Breast epithelium (tissue), 3 donors: ENCODE measurements at regions not wholly inside any gene's neighbourhood (a gene's known extent, or its start where the extent isn't known, plus 50 kb on each side); places are given as distances from the start of the nearest gene placed in this dataset.

ENCODE experiments used
- CTCF ChIP-seq, 3 donors: fragments of 450-650 bp; IDR thresholded peaks; one replicate each; pipeline ENCODE4 v1.5.1; 2016 to 2017; ENCODE audit warnings: antibody characterized with exemption in 3 of 3, mild to moderate bottlenecking in 3 of 3, moderate library complexity in 3 of 3
- POLR2A ChIP-seq: fragments of 450-650 bp; IDR thresholded peaks from one replicate; pipeline ENCODE4 v1.6.1; 2016; ENCODE audit warnings: antibody characterized with exemption, mild to moderate bottlenecking, moderate library complexity
- POLR2AphosphoS5 ChIP-seq, 3 donors: sonication (generic); formaldehyde crosslinking; IDR thresholded peaks; one replicate each; pipeline ENCODE4 v1.6.1; 2017; ENCODE audit warnings: antibody characterized with exemption in 3 of 3

DNA sequence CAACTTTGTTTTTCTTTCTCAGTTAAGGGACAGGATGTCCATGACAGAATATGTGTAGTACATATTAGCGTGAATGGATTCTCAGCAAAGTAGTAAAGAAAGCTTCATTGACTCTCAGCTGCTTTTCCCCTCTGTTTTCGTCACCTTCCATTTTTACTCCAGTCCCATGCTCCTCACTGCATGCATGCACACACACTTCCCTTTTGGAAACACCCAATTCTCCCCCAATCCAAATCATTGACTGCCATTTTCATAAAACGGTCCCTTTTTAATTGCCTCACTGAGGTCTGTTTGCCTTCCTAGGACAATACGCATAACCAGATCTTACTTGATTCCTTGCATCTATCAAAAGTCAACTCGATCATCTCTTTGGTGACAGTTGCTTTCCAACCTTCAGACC, 287.5 kb upstream of the PARD3B start:
- TF ChIP-seq POLR2AphosphoS5 (IDR thresholded peaks at IDR 0.05) (no peak), CTCF (IDR thresholded peaks at IDR 0.05) (no peak), POLR2A (no peak)
